KBM-7 (cell line): ENCODE measurements at regions not wholly inside any gene's neighbourhood (a gene's known extent, or its start where the extent isn't known, plus 50 kb on each side); places are given as distances from the start of the nearest gene placed in this dataset.

ENCODE experiments used
- DNase-seq: peaks from one replicate; pipeline ENCODE4 v3.0.0-alpha.2; 2015
- in situ Hi-C: fragments of 300-500 bp; cut with MboI; formaldehyde crosslinking; loops from 2 replicates; pipeline ENCODE4 v1.14.3; 2020; ENCODE audit warnings: low sequenced_read_pairs, low pct_unique_long_range_greater_than_20kb, mixed read lengths

- DNase-seq: no peak
- in situ Hi-C loops: no loop called here
Measured at GRCh38 chr11:70736937-70737640, 338.8 kb downstream of the CTTN start.

- DNase-seq: no peak
- in situ Hi-C loops: no loop called here
Measured at GRCh38 chr11:70737816-70738630, 339.7 kb downstream of the CTTN start.

GRCh38 chr11:70738661-70739060 is 340.3 kb downstream of the CTTN start:
- DNase-seq: no peak
- in situ Hi-C loops: no loop called here

- no peak for DNase-seq
- in situ Hi-C loops: no loop called here
Measured at GRCh38 chr11:70739091-70739490, 340.8 kb downstream of the CTTN start.

GRCh38 chr11:70739811-70740487 is 341.6 kb downstream of the CTTN start:
- in situ Hi-C loops: no loop called here
- DNase-seq: no peak

GRCh38 chr11:70740488-70740851 is 342.1 kb downstream of the CTTN start:
- no peak for DNase-seq
- in situ Hi-C loops: no loop called here

GRCh38 chr11:70741085-70741484 is 342.8 kb downstream of the CTTN start:
- no peak for DNase-seq
- in situ Hi-C loops: no loop called here

GRCh38 chr11:70742553-70743291 is 344.4 kb downstream of the CTTN start:
- DNase-seq: no peak
- in situ Hi-C loops: no loop called here

- DNase-seq: no peak
- in situ Hi-C loops: no loop called here
Measured at GRCh38 chr11:70743329-70743728, 345.0 kb downstream of the CTTN start.

- in situ Hi-C loops: no loop called here
Measured at GRCh38 chr11:70743941-70744351, 345.6 kb downstream of the CTTN start.

GRCh38 chr11:70744396-70745185 is 346.3 kb downstream of the CTTN start:
- no peak for DNase-seq
- in situ Hi-C loops: no loop called here

More at GRCh38 chr11:70743941-70744351, 345.6 kb downstream of the CTTN start:
- DNase-seq: no peak

- in situ Hi-C loops: no loop called here
- DNase-seq: no peak
Measured at GRCh38 chr11:70745451-70745850, 347.1 kb downstream of the CTTN start.

- in situ Hi-C loops: no loop called here
Measured at GRCh38 chr11:70745941-70746340, 347.6 kb downstream of the CTTN start.

GRCh38 chr11:70746351-70746750 is 348.0 kb downstream of the CTTN start:
- in situ Hi-C loops: no loop called here
- no peak for DNase-seq

More at GRCh38 chr11:70745941-70746340, 347.6 kb downstream of the CTTN start:
- no peak for DNase-seq

GRCh38 chr11:70747285-70747684 is 349.0 kb downstream of the CTTN start:
- DNase-seq: no peak
- in situ Hi-C loops: no loop called here

GRCh38 chr11:70747921-70748320 is 349.6 kb downstream of the CTTN start:
- in situ Hi-C loops: no loop called here
- no peak for DNase-seq

GRCh38 chr11:70751142-70751734 is 352.9 kb downstream of the CTTN start:
- DNase-seq: peak; percentile 2
- in situ Hi-C loops: no loop called here

- peak; percentile 75 for DNase-seq
- in situ Hi-C loops: no loop called here
Measured at GRCh38 chr11:70755410-70756158, 357.3 kb downstream of the CTTN start.
